Fibroblast of lung (primary cell): ENCODE measurements at regions not wholly inside any gene's neighbourhood (a gene's known extent, or its start where the extent isn't known, plus 50 kb on each side); places are given as distances from the start of the nearest gene placed in this dataset.

Experiments
- DNase-seq, 2 donors: peaks; one replicate each; pipeline versions ENCODE4 v3.0.0 to v3.0.0-alpha.2; 2010; ENCODE audit warnings: low read depth in 2 of 2
- H2AFZ ChIP-seq: 2 replicates; pipeline ENCODE4 v1.5.1; 2012; ENCODE audit warnings: low read length, control low read depth, inconsistent platforms
- H3K27ac ChIP-seq: 2 replicates; pipeline ENCODE4 v1.5.1; 2011; ENCODE audit warnings: low read length, control low read depth; ENCODE audit not compliant: insufficient read depth
- H3K27me3 ChIP-seq: 2 replicates; pipeline ENCODE4 v1.5.1; 2011; ENCODE audit warnings: mild to moderate bottlenecking, low read length; ENCODE audit not compliant: control insufficient read depth, insufficient read depth
- H3K36me3 ChIP-seq: 2 replicates; pipeline ENCODE4 v1.5.1; 2011; ENCODE audit warnings: low read length; ENCODE audit not compliant: control insufficient read depth, insufficient read depth
- H3K4me1 ChIP-seq: 2 replicates; pipeline ENCODE4 v1.5.1; 2011; ENCODE audit warnings: low read length; ENCODE audit not compliant: control insufficient read depth, insufficient read depth; ENCODE audit errors: extremely low read depth
- H3K4me2 ChIP-seq: 2 replicates; pipeline ENCODE4 v1.5.1; 2011; ENCODE audit warnings: low read length, control low read depth; ENCODE audit not compliant: insufficient read depth; ENCODE audit errors: extremely low read depth
- H3K4me3 ChIP-seq, 4 experiments: fragments of 200-600 bp in 1 of 4; sonication (generic) in 1 of 4; replicated peaks in 1 of 4; 2 replicates each; pipeline ENCODE4 v1.5.1; 2011 to 2016; ENCODE audit warnings: low read length in 4 of 4, low read depth in 3 of 4, mild to moderate bottlenecking in 3 of 4, control low read depth in 2 of 4, inconsistent platforms in 1 of 4, mixed read lengths in 1 of 4; ENCODE audit not compliant: insufficient read depth in 1 of 4; ENCODE audit errors: control extremely low read depth in 1 of 4
- H3K79me2 ChIP-seq: 2 replicates; pipeline ENCODE4 v1.5.1; 2012; ENCODE audit warnings: mild to moderate bottlenecking, low read length, inconsistent platforms; ENCODE audit not compliant: control insufficient read depth, insufficient read depth
- H3K9ac ChIP-seq: 2 replicates; pipeline ENCODE4 v1.5.1; 2011; ENCODE audit warnings: mild to moderate bottlenecking, low read length, control low read depth; ENCODE audit not compliant: insufficient read depth
- H3K9me3 ChIP-seq: 2 replicates; pipeline ENCODE4 v1.5.1; 2012; ENCODE audit warnings: low read depth, low read length; ENCODE audit not compliant: control insufficient read depth, insufficient read depth
- H4K20me1 ChIP-seq: 2 replicates; pipeline ENCODE4 v1.5.1; 2011; ENCODE audit warnings: low read length; ENCODE audit not compliant: control insufficient read depth, insufficient read depth; ENCODE audit errors: extremely low read depth
- EZH2 ChIP-seq: IDR thresholded peaks from 2 replicates; pipeline ENCODE4 v1.5.1; 2012; ENCODE audit warnings: low read length, control low read depth, mild to moderate bottlenecking; ENCODE audit errors: missing control alignments
- TF ChIP-seq, protein P1 (sequence below), 2 donors: IDR thresholded peaks in 1 of 2; conservative IDR thresholded peaks in 1 of 2; 1 replicate in 1 of 2; 2 replicates in 1 of 2; pipeline ENCODE4 v1.5.1; 2011 to 2012; ENCODE audit warnings: low read length in 2 of 2, control low read depth in 1 of 2, inconsistent platforms in 1 of 2, low read depth in 1 of 2, mild to moderate bottlenecking in 1 of 2

GRCh38 chr3:71910108-71910507 is 125.2 kb upstream of the PROK2 start:
- peak in 1 of 2 donors; percentile 14 for DNase-seq
- no peak overlapping the region for H2AFZ ChIP-seq
- no peaks in the 10 kb centered on the region for H3K36me3 ChIP-seq
- H3K27ac ChIP-seq = no peak overlapping the region
- TF ChIP-seq, protein P1, sequence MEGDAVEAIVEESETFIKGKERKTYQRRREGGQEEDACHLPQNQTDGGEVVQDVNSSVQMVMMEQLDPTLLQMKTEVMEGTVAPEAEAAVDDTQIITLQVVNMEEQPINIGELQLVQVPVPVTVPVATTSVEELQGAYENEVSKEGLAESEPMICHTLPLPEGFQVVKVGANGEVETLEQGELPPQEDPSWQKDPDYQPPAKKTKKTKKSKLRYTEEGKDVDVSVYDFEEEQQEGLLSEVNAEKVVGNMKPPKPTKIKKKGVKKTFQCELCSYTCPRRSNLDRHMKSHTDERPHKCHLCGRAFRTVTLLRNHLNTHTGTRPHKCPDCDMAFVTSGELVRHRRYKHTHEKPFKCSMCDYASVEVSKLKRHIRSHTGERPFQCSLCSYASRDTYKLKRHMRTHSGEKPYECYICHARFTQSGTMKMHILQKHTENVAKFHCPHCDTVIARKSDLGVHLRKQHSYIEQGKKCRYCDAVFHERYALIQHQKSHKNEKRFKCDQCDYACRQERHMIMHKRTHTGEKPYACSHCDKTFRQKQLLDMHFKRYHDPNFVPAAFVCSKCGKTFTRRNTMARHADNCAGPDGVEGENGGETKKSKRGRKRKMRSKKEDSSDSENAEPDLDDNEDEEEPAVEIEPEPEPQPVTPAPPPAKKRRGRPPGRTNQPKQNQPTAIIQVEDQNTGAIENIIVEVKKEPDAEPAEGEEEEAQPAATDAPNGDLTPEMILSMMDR (conservative IDR thresholded peaks at IDR 0.05 in 1 of 2, IDR thresholded peaks at IDR 0.05 in 1 of 2; ENCODE audit: low read depth in 1 of 2, low read length in 2 of 2) = no peak
- no peak for TF ChIP-seq EZH2
- peaks cover 3% of the 10 kb centered on the region for H3K27me3 ChIP-seq
- H3K4me2 ChIP-seq = no peak overlapping the region
- no peak overlapping the region for H3K4me3 ChIP-seq
- no peak overlapping the region for H3K9ac ChIP-seq
- no peaks in the 10 kb centered on the region for H3K4me1 ChIP-seq
- no peaks in the 10 kb centered on the region for H3K79me2 ChIP-seq
- no peaks in the 10 kb centered on the region for H4K20me1 ChIP-seq
- H3K9me3 ChIP-seq = no peaks in the 10 kb centered on the region

DNA sequence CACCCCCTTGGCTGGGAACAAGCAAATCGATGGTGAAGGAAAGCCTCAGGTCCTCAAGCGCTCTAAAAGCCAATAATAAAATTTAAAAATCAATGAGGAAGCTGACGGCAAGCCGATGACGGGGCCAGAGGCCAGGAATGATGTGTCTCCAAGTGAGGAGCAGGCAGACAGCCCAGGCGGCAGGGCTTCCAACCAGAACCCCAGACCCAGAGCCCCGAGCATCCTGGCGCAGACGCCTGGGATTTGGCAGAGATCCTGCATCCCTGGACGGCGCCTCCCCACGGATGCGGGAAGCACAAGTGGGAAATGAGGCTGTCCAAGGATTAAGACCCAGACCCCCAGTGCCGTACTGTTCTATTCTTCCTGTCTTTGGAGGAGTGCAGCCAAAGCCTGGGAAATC is 123.0 kb upstream of the PROK2 start:
- H4K20me1 ChIP-seq = no peaks in the 10 kb centered on the region
- peaks cover 3% of the 10 kb centered on the region for H3K27me3 ChIP-seq
- H3K9ac ChIP-seq = no peak overlapping the region
- no peak overlapping the region for H3K4me2 ChIP-seq
- no peaks in the 10 kb centered on the region for H3K36me3 ChIP-seq
- no peaks in the 10 kb centered on the region for H3K4me1 ChIP-seq
- no peaks in the 10 kb centered on the region for H3K9me3 ChIP-seq
- H3K4me3 ChIP-seq = no peak overlapping the region
- H2AFZ ChIP-seq = no peak overlapping the region
- TF ChIP-seq, protein P1 (conservative IDR thresholded peaks at IDR 0.05 in 1 of 2, IDR thresholded peaks at IDR 0.05 in 1 of 2; ENCODE audit: low read depth in 1 of 2, low read length in 2 of 2) = no peak
- no peak for TF ChIP-seq EZH2
- no peaks in the 10 kb centered on the region for H3K79me2 ChIP-seq
- no peak for DNase-seq
- H3K27ac ChIP-seq = no peak overlapping the region

GRCh38 chr3:71906976-71907375 is 122.0 kb upstream of the PROK2 start:
- Histone ChIP-seq H4K20me1 (no peaks in the 10 kb centered on the region), H3K27ac (no peak overlapping the region), H3K9me3 (no peaks in the 10 kb centered on the region), H3K27me3 (peaks cover 3% of the 10 kb centered on the region), H2AFZ (no peak overlapping the region), H3K4me3 (no peak overlapping the region), H3K4me2 (no peak overlapping the region), H3K4me1 (no peaks in the 10 kb centered on the region), H3K9ac (no peak overlapping the region), H3K79me2 (no peaks in the 10 kb centered on the region), H3K36me3 (no peaks in the 10 kb centered on the region)
- DNase-seq = no peak
- TF ChIP-seq EZH2 = no peak
- TF ChIP-seq, protein P1 (conservative IDR thresholded peaks at IDR 0.05 in 1 of 2, IDR thresholded peaks at IDR 0.05 in 1 of 2; ENCODE audit: low read depth in 1 of 2, low read length in 2 of 2) = no peak
